ENCODE measurements at regions not wholly inside any gene's neighbourhood (a gene's known extent, or its start where the extent isn't known, plus 50 kb on each side); places are given as distances from the start of the nearest gene placed in this dataset.

DNA sequence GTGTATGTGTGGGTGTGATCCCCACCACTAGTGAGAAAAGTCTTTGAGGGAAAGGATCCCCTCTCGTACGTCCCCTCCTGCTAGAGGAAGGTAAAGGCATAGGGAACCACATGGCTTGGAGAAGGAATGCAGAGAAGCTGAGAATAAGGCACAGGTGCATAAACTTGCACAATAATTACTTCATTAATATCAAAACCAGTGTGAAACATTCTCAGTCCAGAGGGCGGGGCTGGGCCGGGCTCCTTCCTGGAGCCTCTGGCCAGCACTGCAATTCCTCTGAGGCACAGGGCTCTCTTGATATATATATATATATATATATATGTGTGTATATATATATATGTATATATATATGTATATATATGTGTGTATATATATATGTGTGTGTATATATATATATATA is 162.6 kb downstream of the TSEN15 start:
- TF ChIP-seq CTCF (IDR thresholded peaks at IDR 0.05; ENCODE audit: control extremely low read depth in 1 of 3, insufficient read depth in 1 of 3, low read depth in 1 of 3, low read length in 3 of 3) (no peak), ZNF274 (IDR thresholded peaks at IDR 0.05; ENCODE audit: borderline replicate concordance, extremely low read depth, low read length) (no peak), SIN3A (conservative IDR thresholded peaks at IDR 0.05 in 1 of 2, IDR thresholded peaks at IDR 0.05 in 1 of 2; ENCODE audit: low read depth in 1 of 2, low read length in 2 of 2) (no peak), SP1 (IDR thresholded peaks at IDR 0.05; ENCODE audit: low read depth, low read length) (no peak)
